ENCODE measurements at regions not wholly inside any gene's neighbourhood (a gene's known extent, or its start where the extent isn't known, plus 50 kb on each side); places are given as distances from the start of the nearest gene placed in this dataset.

DNA sequence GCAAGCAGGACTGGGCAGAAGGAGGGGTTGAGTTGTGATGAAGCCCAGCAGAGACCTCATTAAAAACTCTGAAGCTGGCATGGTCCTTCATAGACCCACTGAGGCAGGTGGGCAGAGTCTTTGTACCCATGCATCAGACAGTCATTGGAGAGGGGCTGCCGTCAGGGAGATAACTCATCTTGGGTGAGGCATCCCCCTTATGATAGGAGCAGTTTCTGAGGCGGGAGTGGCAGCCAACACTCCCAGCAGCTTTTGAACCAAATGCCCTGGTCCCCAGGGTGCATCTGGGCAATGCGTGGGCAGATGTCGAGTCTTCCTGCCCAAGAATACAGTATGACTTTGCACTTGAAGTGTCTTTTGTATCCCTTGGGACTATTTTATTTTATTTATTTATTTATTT lies 68.1 kb downstream of the HTR5A start:
- no peak for DNase-seq

DNA sequence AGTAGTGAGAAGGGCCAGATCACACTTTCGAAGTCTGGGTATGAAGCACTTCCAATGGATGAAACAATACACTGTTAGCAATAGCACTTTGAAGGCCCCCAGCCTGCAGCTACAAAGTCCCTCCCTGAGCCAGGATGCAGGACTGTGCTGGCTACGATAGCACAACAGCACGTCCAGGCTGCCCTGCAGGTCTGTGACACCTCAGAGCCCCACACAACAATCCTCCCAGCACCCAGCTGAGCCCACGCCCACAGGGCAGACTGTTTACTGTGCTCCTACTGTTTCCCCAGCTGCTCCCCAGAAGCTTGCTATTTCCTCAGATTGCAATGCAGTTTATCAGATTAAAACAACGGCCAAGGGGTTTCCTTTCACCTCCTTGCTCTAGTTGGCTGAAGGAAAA lies 71.4 kb downstream of the HTR5A start:
- DNase-seq: no peak

DNA sequence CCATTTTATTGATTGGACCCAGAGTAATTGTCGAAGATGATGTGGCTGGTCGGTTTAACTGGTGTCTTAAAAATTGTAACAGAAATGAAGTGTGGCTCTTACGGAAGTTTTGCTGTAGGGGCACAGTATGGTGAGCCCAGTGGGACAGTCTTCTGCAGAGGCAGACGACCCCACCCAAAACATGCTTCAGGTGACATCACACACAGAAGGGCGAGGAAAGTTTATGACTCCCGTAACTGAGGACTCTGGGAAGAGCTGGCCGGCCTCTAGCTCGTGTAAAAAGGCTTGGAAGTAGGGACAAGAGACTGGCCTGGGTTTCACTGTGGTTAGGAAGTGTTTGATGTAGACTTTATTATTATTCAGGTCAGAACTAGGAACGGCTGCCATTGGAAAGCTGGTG lies 73.3 kb downstream of the HTR5A start:
- no peak for DNase-seq

DNA sequence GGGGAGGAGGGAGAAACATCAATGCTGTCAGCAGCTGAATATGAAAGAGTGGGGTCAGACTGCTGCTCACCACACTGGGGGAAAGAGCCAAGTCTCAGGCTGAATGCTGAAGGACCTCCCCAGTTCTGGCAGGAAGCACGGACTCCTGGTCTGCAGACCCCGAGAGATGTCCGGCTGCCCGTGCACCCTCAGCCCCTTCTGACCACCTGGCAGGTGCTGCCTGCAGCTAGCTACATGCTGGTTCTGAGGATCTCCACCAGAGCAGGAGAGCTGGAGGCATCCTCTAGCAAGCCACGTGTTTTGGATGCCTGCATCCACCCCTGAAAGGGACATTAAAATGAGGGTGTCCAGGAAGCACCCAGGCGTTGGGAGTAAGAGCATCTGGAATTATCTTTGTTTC lies 74.2 kb downstream of the HTR5A start:
- DNase-seq: no peak

DNA sequence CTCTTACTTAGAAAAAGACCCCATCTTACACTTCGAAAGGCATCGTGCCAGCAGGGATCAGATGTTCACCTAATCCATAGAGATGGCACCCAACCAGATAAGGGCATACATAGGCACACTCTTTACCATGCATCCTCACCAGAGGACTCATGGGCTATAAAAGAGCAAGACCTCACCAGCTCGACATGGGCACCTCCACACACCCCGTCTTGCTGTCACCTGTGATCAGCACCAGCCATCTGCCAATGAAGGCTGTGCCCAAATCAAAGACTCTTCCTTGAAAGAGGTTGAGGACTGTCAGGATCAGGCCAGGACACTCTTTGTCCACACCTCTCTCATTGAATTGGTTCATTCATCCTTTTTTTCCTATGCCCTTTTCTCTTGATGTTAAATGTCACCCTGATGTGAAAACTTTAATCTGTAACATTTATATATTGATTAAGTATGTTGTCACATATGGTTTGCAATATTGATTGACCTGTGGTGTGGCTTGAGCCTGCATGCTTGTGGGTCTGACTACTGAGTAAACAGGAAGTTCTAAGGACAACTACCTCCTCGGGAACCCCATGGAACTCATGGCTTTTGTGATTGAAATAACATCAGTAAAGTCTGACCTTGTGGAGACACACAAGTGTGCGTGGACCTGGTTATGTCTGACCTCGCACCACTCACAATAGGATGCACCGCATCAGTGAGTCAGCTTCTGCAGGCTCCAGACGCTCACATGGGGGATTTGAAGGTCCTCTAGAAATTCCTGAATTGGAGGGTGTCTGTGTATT lies 75.5 kb downstream of the HTR5A start:
- no peak for DNase-seq

DNA sequence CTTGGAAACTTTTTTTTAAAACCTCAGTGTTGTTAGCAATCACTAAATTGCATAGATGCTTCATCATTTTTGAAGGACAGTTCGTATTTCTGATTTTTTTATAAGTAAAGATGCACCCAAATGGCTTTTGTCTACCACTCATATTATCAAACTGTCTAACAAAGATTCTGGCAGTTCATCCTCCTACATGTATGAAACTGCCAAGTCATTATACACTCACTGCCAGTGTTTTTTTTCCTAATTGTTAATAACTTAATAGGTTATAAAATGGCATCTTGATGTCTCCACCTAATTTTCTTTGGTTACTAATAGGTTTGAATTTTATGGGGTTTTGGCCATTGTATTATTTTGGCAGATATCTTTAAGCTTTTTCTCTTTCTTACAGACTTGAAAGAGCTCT lies 77.0 kb downstream of the HTR5A start:
- DNase-seq: no peak

DNA sequence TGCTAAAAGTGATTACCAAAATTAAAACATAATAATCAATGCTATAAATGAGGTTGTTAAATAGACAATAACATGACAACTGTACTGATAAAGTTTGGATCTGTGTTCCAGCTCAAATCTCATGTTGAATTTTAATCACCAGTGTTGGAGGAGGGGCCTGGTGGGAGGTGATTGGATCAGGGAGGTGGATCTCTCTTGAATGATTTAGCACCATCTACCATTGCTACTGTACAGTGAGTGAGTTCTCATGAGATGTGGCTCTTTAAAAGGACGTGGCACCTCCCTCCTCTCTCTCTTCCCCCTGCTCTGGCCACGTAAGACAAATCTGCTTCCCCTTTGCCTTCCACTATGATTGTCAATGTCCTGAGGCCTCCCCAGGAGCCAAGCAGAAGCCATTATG lies 77.5 kb downstream of the HTR5A start:
- no peak for DNase-seq

DNA sequence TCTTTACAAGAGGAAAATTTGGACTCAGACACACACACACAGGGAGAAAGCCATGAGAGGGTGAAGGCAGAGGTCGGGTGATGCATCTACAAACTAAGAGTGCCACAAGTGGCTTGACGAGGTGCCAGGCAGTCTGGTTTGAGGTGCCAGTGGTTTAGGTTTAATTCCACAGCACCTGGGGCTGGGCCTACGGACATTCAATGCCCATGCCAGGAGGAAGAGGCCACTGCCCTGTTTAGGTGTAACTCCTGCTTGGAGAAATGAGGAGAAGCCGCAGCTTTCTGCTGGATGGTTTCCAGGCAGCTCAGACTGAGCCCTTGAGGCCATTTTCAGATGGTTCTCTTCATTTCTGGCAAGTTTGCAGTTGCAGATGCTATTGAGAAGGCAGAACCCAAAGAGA lies 83.6 kb downstream of the HTR5A start:
- no peak for DNase-seq

DNA sequence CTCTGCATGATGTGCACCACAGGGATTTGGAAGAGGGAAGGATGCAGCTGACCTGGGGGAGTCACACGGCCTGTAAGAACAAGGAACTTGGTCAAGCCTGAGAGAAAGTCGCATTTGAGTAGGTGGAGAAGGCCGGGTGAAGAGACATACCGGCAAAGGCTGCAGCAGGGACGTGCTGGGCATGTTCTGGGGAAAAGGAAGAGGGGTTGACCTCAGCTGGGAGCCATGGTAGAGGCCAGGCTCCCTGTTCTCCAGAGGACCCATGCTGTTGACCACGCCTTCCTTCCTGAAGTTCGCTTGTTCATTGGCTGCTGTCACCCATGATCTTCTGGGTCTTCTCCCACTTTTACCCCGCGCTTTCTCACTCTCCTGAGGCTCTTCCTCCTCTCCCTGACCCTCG lies 84.5 kb downstream of the HTR5A start:
- DNase-seq: no peak

DNA sequence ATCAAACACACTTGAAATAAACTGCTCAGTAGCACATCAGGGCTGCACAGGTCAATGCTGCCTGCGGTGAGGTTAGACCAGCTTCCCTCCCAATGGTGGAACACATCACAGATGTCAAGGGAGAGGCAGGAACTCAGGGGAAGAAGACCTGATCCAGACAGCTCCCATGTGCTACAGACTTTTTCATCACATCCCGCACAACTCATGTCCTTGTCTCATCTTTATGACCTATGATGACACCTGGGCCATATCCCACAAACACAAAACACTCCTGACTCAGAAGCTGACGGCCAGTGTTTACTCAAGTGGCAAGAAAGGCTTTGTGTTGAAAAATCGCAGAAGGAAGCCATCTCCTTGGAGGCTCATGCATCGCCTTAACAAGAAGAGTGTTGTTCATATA lies 91.6 kb downstream of the HTR5A start:
- DNase-seq: no peak

DNA sequence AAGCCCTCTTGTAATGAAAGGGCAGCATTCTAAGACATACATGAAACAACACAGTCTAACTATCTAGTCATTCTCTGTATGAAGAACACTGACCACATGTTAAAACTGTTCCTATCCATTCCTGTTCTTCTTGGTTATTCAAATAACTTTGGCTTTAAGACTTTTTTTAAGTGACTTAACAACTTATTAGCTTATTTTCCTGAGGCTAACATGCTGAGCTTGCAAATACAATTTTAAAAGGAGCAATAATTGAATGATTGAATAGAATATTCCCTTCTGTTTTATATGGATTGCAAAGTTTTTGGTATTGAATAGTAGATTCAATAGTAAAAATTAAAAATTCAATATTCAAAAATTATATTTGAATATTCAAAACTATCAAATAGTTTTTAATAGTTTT lies 92.3 kb downstream of the HTR5A start:
- DNase-seq: no peak

DNA sequence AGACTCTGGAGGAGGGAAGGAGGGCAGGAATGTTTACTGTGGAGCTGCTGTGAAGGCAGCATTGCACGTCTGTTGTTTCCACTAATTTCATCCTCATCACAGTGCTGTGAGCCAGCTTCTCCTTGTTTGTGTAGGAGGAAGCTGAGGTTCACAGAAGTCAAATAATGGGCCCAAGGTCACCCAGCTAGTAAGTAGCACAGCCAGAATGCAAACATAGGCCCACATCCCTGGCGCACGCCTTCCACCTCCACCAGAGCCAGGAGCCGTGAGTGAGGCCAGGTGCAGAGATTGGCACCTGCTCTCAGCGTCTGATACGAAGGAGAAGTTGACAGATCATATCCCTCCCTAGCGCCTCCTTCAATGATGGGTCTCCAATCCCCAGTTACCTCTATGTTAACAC lies 93.6 kb downstream of the HTR5A start:
- no peak for DNase-seq

DNA sequence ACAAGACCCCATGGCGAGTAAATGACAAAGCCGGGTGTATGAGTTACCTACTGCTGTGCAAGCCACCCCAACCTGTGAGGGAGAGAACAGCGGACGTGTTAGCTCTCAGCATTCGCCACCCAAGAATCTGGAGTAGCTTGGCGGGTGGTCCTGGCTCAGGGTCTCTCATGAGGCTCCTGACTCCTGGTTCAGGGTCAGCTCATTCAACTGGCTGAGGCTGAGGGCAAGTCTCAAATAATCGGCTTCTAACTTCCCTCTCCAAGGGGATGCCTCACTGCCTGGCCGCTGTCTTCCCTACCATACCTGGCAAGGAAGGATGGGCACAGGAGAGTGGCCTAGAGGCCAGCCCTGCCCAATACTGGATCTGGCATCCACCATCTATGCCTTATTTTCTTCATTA lies 94.2 kb downstream of the HTR5A start:
- DNase-seq: no peak

DNA sequence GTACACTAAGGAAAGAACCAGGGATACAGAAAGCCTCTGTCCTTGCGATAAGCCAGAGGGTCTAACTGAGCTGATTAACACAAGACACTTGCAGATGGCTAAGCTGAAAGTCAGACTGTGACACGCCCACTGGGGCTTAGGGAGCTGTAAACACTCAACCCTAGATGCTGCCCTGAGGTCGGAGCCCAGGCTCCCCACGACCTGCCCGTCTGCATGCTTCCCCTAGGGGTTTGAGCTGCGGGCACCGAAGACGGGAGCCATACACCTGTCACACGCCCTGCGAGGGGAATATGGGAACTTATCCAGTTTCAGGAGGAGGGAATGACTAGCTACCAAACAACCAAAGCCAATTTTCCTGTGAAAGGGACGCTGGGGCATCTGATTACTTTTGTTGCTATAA lies 96.0 kb downstream of the HTR5A start:
- no peak for DNase-seq

DNA sequence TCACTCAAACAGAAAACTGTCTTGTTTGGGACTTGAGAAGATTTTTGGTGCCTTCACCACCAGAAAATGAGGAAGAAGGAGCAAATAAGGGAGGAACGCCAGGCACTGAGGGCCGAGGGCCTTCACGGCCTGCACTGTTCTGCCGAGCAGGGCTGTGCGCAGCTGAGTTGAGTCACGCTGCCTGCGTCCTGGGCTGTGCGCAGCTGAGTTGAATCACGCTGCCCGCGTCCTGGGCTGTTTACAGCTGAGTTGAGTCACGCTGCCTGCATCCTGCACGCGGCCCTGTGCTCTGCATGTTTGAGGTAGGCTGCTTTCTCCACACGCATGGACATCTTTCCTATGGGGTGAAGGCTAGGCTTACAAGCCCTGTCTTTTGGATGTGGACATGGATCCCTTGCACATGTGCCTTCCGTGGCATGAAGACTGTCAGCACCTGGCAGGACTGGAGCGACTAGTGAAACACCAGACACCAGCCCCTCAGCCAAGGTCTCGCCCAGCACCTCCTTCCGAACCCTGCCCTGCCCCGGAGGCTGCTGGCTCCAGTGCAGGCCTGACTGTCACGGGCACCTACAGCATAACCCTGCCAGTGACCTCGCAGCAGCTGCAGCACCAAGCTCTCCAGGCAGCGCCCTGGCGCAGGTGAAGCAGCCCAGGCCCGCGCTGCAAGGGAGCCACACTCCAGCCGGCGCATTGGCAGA lies 96.7 kb downstream of the HTR5A start:
- DNase-seq: no peak

DNA sequence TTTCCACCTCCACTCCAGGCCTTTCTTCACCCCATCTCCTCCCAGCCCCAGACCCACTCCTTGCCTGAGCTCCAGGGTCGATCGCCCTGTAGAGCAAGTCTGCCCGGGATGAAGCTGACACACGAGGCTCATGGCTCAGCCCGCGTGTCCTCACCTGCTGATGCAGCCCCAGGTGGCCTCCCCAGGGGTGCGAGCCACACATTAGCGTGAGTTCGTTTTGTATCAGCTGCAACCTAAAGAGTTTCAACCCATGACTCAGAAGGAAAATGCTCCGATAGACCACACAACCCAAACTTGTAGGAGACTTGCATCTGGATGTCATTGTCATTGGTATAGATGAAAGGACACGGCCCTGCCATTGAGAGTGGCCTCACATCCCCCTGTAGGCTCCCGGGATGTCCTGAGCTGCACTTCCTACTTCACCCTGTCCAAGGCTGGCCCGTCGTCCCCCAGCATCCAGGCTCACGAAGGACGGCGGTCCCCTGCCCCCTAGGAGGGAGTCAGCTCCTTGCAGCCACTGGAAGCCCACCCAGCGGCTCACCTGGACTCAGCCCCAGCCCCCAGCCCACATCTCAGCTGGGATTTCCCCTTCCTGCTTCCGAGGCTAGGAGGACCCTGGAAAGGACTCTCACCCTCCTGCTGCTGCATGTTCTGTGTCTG lies 97.7 kb downstream of the HTR5A start:
- no peak for DNase-seq

DNA sequence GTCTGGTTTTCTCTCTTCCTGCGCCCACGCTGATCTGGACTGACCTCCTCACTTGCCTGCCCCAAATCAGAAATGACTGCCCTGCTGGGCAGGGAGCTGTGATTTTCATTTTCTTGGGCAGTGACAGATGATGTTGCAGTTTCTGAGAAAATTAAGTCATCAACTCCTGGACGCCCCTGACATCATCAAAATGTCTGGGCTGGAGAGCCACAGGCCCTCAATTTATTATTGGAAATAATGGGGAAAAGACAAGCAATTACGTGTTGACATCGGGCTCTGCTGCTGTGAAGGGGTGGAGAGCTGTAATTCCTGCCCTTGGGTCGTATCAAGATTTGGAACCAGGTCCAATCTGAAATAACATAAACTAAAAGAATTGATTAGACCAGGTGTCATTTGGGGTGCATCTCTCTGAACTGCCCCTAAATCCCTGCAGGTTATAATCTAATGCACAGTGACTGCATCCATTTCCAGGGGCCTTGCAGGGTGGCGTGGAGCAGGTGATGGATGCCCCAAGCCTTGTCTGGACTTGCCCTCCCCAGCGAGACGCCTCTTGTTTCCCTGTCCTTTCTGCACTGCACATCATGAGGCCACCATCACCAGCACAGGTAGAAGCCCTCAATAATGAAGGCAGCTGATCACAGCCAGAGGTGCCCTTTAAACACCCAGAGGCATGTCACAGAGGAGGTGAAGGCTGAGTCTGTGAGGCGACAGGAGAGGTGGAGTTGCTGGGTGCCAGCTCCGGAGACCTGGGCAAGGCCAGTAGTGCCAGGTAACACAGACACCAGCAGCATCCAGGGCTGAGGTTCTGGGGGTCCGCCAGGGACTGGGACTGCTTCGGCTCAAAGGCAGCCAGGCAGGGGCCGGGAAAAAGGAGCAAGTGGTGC lies 98.7 kb downstream of the HTR5A start:
- DNase-seq: no peak

DNA sequence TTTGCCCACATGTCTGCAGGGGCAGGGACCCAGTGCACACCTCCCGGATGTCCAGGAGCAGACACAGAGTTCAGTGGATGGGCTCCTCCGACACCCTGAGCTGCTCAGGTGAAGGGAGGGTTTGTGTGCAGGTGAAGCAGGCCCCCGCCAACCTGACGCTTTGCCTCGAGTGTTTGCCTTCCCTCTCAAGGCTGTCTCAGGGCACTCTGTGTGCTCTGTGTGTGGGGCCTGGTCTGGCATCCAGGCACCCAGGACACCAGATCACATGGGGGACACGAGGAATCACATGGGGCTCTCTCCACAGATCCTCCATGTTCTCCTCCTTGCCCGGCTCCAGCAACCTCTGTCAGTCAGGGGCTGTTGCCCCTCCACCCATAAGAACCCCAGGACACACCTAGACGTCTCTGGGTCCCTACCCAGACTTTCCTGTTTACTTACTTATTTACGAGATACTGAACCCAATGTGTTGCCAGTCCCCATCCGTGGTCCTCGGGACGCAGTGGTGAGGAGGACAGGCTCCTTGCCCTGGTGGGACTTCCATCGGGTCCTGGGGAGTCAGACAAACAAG lies 99.5 kb downstream of the HTR5A start:
- no peak for DNase-seq

DNA sequence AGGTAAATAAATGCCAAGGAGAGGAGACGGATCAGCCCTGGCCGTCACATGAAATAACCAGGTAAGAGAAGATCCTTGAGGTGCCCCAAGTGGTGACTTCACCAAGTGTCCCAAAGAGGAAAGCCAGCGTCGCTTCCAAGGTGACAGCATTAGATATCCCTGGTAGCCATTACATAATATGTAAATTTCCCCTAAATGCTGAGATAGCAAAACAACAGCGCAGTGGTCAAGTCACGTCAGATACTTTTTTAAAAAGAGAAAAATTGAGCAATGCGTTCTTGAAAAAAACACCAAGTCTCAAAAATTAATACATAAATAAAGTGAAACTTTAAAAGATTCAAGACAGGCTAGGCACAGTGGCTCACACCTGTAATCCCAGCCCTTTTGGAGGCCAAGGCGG lies 100.2 kb downstream of the HTR5A start:
- no peak for DNase-seq

DNA sequence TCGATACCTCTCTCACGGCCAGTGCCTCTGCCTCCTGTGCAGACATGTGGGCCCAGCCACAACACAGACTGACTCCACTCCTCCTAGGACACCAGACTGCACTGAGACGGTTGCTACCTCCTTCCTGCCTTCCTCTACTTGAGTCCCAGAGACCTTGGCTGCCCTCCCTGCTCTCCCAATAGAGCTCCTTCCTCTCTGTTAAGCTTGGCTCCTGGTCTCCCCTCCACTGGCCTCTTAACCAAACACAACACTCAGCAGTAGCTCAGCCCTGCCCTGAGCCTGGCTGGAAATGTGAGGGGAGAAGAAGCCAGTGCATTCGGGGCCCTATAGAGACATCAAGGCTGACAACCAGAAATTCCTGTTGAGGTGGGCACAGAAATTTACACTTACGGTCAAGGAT lies 102.0 kb downstream of the HTR5A start:
- no peak for DNase-seq

DNA sequence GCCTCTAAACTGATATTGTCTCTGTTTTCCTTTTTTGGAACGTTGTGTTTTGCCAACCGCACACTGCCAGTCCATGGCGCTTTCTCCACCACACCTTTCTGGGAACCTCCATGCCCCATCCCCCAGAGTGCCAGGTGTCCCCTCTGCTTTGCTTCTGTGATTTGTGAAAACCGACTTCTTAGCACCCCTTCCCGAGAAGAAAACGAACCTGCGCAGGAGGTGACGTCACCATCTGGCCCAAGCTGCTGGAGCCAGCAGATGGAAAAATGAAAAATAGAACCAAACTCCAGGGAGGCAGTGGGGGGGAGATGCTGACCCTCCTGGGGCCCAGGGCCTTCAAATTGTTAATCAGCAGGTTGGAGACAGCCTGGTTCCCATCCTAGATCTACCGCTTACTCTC lies 103.8 kb downstream of the HTR5A start:
- no peak for DNase-seq

DNA sequence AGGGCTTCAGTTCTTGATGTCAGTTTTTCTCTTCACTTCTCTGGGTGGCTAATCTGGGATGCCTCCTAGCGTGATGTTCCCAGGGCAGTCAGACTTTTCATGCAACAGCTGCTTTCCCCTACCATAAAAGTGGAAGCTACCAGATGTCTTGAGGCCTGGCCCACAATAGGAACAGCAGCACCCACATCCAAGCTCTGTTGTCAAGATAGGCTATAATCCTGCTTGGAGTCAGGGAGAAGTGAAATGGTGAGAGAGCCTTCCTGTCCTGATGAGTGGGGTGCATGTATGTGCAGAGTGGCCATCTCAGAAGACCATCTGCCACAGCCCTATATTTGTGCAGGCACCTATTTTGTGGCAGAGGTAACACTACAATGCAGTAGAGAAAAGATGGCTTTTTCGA lies 108.0 kb downstream of the HTR5A start:
- no peak for DNase-seq

DNA sequence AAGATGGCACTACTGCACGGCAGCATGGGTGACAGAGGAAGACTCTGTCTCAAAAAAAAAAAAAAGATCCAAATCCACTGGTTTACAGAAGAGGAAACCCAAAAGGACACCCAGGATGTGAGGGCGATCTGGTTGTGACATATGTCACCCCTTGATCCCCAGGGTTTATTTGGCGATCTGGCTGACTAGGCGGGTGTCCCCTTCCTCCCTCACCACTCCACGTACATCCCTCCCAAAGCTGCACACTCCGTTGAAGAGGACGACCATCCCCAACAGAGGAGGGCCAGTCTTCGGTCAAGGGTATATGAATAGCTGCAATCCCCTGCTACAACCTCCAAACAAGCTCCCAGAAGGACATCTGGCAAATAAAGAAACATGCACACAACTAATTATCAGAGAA lies 111.6 kb downstream of the HTR5A start:
- no peak for DNase-seq
